H9 (cell line): ENCODE measurements at regions not wholly inside any gene's neighbourhood (a gene's known extent, or its start where the extent isn't known, plus 50 kb on each side); places are given as distances from the start of the nearest gene placed in this dataset.

Experiments
- DNase-seq: peaks from one replicate; pipeline ENCODE4 v3.0.0-alpha.2; 2017
- H2AFZ ChIP-seq: one replicate; pipeline ENCODE4 v1.6.1; 2013; ENCODE audit warnings: mild to moderate bottlenecking, low read length, control low read depth, moderate library complexity
- H2AK5ac ChIP-seq: 2 replicates; pipeline ENCODE4 v1.6.1; 2013; ENCODE audit warnings: low read length, control low read depth, mixed read lengths; ENCODE audit not compliant: insufficient read length
- H2BK120ac ChIP-seq: one replicate; pipeline ENCODE4 v1.6.1; 2013; ENCODE audit warnings: low read depth, mild to moderate bottlenecking, low read length, control low read depth, inconsistent platforms; ENCODE audit not compliant: poor library complexity, severe bottlenecking
- H2BK12ac ChIP-seq: 2 replicates; pipeline ENCODE4 v1.6.1; 2013; ENCODE audit warnings: low read length, control low read depth, mixed read lengths, low read depth; ENCODE audit not compliant: insufficient read length
- H2BK15ac ChIP-seq: 2 replicates; pipeline ENCODE4 v1.6.1; 2013; ENCODE audit warnings: low read depth, low read length, control low read depth
- H2BK20ac ChIP-seq: one replicate; pipeline ENCODE4 v1.6.1; 2013; ENCODE audit warnings: low read depth, mild to moderate bottlenecking, low read length, control low read depth, inconsistent platforms; ENCODE audit not compliant: poor library complexity, severe bottlenecking
- H2BK5ac ChIP-seq: 2 replicates; pipeline ENCODE4 v1.6.1; 2013; ENCODE audit warnings: low read length, control low read depth, mixed read lengths; ENCODE audit not compliant: insufficient read length
- H3K14ac ChIP-seq: 2 replicates; pipeline ENCODE4 v1.6.1; 2013; ENCODE audit warnings: low read length, control low read depth; ENCODE audit not compliant: insufficient read depth
- H3K18ac ChIP-seq: 2 replicates; pipeline ENCODE4 v1.6.1; 2013; ENCODE audit warnings: low read depth, mild to moderate bottlenecking, mixed read lengths, low read length, control low read depth; ENCODE audit not compliant: insufficient read length
- H3K23ac ChIP-seq: 2 replicates; pipeline ENCODE4 v1.6.1; 2013; ENCODE audit warnings: low read length, control low read depth, mixed read lengths, low read depth; ENCODE audit not compliant: insufficient read length
- H3K23me2 ChIP-seq: 2 replicates; pipeline ENCODE4 v1.6.1; 2013; ENCODE audit warnings: low read depth, mild to moderate bottlenecking, mixed read lengths, low read length, control low read depth; ENCODE audit not compliant: insufficient read length, poor library complexity, severe bottlenecking
- H3K27ac ChIP-seq: 2 replicates; pipeline ENCODE4 v1.5.1; 2013; ENCODE audit warnings: low read length, control low read depth, mixed read lengths, low read depth; ENCODE audit not compliant: insufficient read length
- H3K27me3 ChIP-seq: 2 replicates; pipeline ENCODE4 v1.6.1; 2013; ENCODE audit warnings: low read length, control low read depth, inconsistent platforms; ENCODE audit not compliant: insufficient read depth
- H3K4ac ChIP-seq: 2 replicates; pipeline ENCODE4 v1.6.1; 2013; ENCODE audit warnings: low read depth, mild to moderate bottlenecking, control low read depth, inconsistent platforms, low read length, moderate library complexity
- H3K4me1 ChIP-seq: 2 replicates; pipeline ENCODE4 v1.6.1; 2013; ENCODE audit warnings: low read length, control low read depth, inconsistent platforms; ENCODE audit not compliant: insufficient read depth
- H3K4me2 ChIP-seq: 2 replicates; pipeline ENCODE4 v1.6.1; 2013; ENCODE audit warnings: low read length, control low read depth, mixed read lengths; ENCODE audit not compliant: insufficient read length, insufficient read depth
- H3K56ac ChIP-seq: 2 replicates; pipeline ENCODE4 v1.6.1; 2013; ENCODE audit warnings: low read depth, mild to moderate bottlenecking, mixed read lengths, low read length, control low read depth; ENCODE audit not compliant: insufficient read length
- H3K79me1 ChIP-seq: 2 replicates; pipeline ENCODE4 v1.6.1; 2013; ENCODE audit warnings: low read depth, mild to moderate bottlenecking, moderate library complexity, low read length, control low read depth, inconsistent platforms; ENCODE audit not compliant: insufficient read depth, poor library complexity, severe bottlenecking
- H3K79me2 ChIP-seq: 2 replicates; pipeline ENCODE4 v1.6.1; 2013; ENCODE audit warnings: low read length, control low read depth, inconsistent platforms; ENCODE audit not compliant: insufficient read depth
- H3K9ac ChIP-seq: 2 replicates; pipeline ENCODE4 v1.6.1; 2013; ENCODE audit warnings: low read length, control low read depth, mixed read lengths; ENCODE audit not compliant: insufficient read length; ENCODE audit errors: extremely low read depth
- H3K9me3 ChIP-seq: one replicate; pipeline ENCODE4 v1.6.1; 2013; ENCODE audit warnings: low read depth, low read length, inconsistent platforms; ENCODE audit not compliant: control insufficient read depth
- H3T11ph ChIP-seq: one replicate; pipeline ENCODE4 v1.6.1; 2013; ENCODE audit warnings: mild to moderate bottlenecking, low read length, control low read depth, inconsistent platforms
- H4K20me1 ChIP-seq: one replicate; pipeline ENCODE4 v1.6.1; 2013; ENCODE audit not compliant: control insufficient read depth, insufficient read length, insufficient read depth
- H4K5ac ChIP-seq: 2 replicates; pipeline ENCODE4 v1.6.1; 2013; ENCODE audit warnings: low read depth, mild to moderate bottlenecking, mixed read lengths, low read length, control low read depth; ENCODE audit not compliant: insufficient read length
- H4K8ac ChIP-seq: replicated peaks from 2 replicates; pipeline ENCODE4 v1.6.1; 2013; ENCODE audit warnings: low read length, control low read depth, mixed read lengths, low read depth; ENCODE audit not compliant: insufficient read length
- H4K91ac ChIP-seq: 2 replicates; pipeline ENCODE4 v1.6.1; 2013; ENCODE audit warnings: low read depth, mild to moderate bottlenecking, moderate library complexity, mixed read lengths, low read length, control low read depth; ENCODE audit not compliant: insufficient read length
- H3K27ac Mint-ChIP-seq, 3 experiments: 2 replicates in 2 of 3; 3 replicates in 1 of 3; pipeline ENCODE4 v1.8.0; 2020 to 2021; ENCODE audit warnings: mixed read lengths in 3 of 3, mild to moderate bottlenecking in 1 of 3, moderate library complexity in 1 of 3
- H3K27me3 Mint-ChIP-seq: 2 replicates; pipeline ENCODE4 v1.8.0; 2021; ENCODE audit warnings: low read depth, mild to moderate bottlenecking, moderate library complexity, mixed read lengths
- H3K36me3 Mint-ChIP-seq, 3 experiments: 2 replicates in 2 of 3; 3 replicates in 1 of 3; pipeline ENCODE4 v1.8.0; 2020 to 2021; ENCODE audit warnings: low read depth in 3 of 3, mixed read lengths in 3 of 3; ENCODE audit not compliant: insufficient read depth in 1 of 3
- H3K4me1 Mint-ChIP-seq, 2 experiments: 2 replicates each; pipeline ENCODE4 v1.8.0; 2020; ENCODE audit warnings: mixed read lengths in 2 of 2
- H3K4me3 Mint-ChIP-seq, 2 experiments: 2 replicates in 1 of 2; 3 replicates in 1 of 2; pipeline ENCODE4 v1.8.0; 2020 to 2021; ENCODE audit warnings: mild to moderate bottlenecking in 2 of 2, mixed read lengths in 2 of 2, moderate library complexity in 1 of 2
- H3K9me3 Mint-ChIP-seq, 2 experiments: 2 replicates in 1 of 2; 3 replicates in 1 of 2; pipeline ENCODE4 v1.8.0; 2020; ENCODE audit warnings: mild to moderate bottlenecking in 2 of 2, mixed read lengths in 2 of 2, moderate library complexity in 1 of 2
- WGBS: extraction: QIAGEN DNeasy Blood & Tissue Kit; methylation state at CpG from one replicate; pipeline ENCODE4 v1.1.7; 2013; ENCODE audit warnings: missing lambda C conversion rate, low lambda C conversion rate, mixed read lengths; ENCODE audit not compliant: insufficient read length; ENCODE audit errors: extremely low coverage; 5-methylcytosine and 5-hydroxymethylcytosine counted together
- TF ChIP-seq, protein P1 (sequence below): fragments of 200-600 bp; sonication (generic); conservative IDR thresholded peaks from 3 replicates; pipeline ENCODE4 v1.8.0; 2021; ENCODE audit warnings: antibody characterized with exemption, mild to moderate bottlenecking

DNA sequence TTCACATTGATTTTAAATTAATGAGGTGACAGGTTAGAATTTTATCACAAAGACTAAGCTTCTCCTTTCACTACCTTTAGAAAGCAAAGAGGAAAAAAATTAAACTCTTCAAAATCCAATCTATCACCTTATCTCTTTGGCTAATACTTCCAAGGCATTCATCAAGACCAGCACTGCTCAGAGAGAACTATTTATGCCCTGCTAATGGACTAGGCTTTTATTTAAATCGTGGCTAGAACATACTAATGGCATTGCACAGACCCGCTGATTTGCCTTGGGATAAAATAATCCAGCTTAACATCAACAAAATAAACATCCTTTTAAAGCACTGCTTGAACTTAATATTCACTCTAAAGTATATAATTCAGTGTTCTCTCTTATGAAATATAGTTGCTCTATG, 880.4 kb downstream of the HACE1 start:
- no peak overlapping the region for H2BK120ac ChIP-seq
- WGBS, result no CpG with 5 or more reads among the region's 2 CpGs
- TF ChIP-seq, protein P1, sequence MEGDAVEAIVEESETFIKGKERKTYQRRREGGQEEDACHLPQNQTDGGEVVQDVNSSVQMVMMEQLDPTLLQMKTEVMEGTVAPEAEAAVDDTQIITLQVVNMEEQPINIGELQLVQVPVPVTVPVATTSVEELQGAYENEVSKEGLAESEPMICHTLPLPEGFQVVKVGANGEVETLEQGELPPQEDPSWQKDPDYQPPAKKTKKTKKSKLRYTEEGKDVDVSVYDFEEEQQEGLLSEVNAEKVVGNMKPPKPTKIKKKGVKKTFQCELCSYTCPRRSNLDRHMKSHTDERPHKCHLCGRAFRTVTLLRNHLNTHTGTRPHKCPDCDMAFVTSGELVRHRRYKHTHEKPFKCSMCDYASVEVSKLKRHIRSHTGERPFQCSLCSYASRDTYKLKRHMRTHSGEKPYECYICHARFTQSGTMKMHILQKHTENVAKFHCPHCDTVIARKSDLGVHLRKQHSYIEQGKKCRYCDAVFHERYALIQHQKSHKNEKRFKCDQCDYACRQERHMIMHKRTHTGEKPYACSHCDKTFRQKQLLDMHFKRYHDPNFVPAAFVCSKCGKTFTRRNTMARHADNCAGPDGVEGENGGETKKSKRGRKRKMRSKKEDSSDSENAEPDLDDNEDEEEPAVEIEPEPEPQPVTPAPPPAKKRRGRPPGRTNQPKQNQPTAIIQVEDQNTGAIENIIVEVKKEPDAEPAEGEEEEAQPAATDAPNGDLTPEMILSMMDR, result no peak
- Mint-ChIP-seq H3K36me3 (0 out of 7 replicates have a peak, but pooled peaks cover 0 to 11% (median 0%) of the 10 kb centered on the region in 3 experiments), H3K9me3 (no peaks in the 10 kb centered on the region; a peak in 1 of 5 replicates), H3K27me3 (no peaks in the 10 kb centered on the region), H3K27ac (no peak overlapping the region), H3K4me3 (no peak overlapping the region), H3K4me1 (no peaks in the 10 kb centered on the region)
- no peak overlapping the region for H3K4me2 ChIP-seq
- H3K4ac ChIP-seq, result no peak overlapping the region
- no peaks in the 10 kb centered on the region for H4K20me1 ChIP-seq
- no peak overlapping the region for H2AFZ ChIP-seq
- H3K23ac ChIP-seq, result no peak overlapping the region
- H3K23me2 ChIP-seq, result no peaks in the 10 kb centered on the region
- H3K56ac ChIP-seq, result no peak overlapping the region
- H3K27ac ChIP-seq, result no peak overlapping the region
- no peak overlapping the region for H4K8ac ChIP-seq
- H3K9me3 ChIP-seq, result no peaks in the 10 kb centered on the region
- no peak overlapping the region for H2BK5ac ChIP-seq
- H3K79me1 ChIP-seq, result no peaks in the 10 kb centered on the region
- no peak overlapping the region for H3K14ac ChIP-seq
- H2BK12ac ChIP-seq, result no peak overlapping the region
- H2BK20ac ChIP-seq, result no peak overlapping the region
- no peak overlapping the region for H3K9ac ChIP-seq
- H4K5ac ChIP-seq, result no peak overlapping the region
- H4K91ac ChIP-seq, result no peak overlapping the region
- no peaks in the 10 kb centered on the region for H3K4me1 ChIP-seq
- no peaks in the 10 kb centered on the region for H3K27me3 ChIP-seq
- DNase-seq, result no peak
- H3K79me2 ChIP-seq, result no peaks in the 10 kb centered on the region
- H3T11ph ChIP-seq, result no peak overlapping the region
- H3K18ac ChIP-seq, result no peak overlapping the region
- no peak overlapping the region for H2AK5ac ChIP-seq
- no peak overlapping the region for H2BK15ac ChIP-seq
